SU-DHL-6 (cell line): ENCODE measurements at regions not wholly inside any gene's neighbourhood (a gene's known extent, or its start where the extent isn't known, plus 50 kb on each side); places are given as distances from the start of the nearest gene placed in this dataset.

Experiments
- H2AFZ ChIP-seq: fragments of 200-600 bp; sonication (generic); 2 replicates; pipeline ENCODE4 v1.6.1; 2014; ENCODE audit warnings: low read depth, mild to moderate bottlenecking, moderate library complexity, mixed read lengths, antibody characterized with exemption, low read length; ENCODE audit not compliant: severe bottlenecking
- H3F3A ChIP-seq: fragments of 200-600 bp; shearing (Covaris generic); 2 replicates; pipeline ENCODE4 v1.6.0; 2016; ENCODE audit warnings: antibody characterized with exemption, mild to moderate bottlenecking; ENCODE audit not compliant: insufficient read depth
- H3K27ac ChIP-seq: fragments of 200-600 bp; sonication (generic); 2 replicates; pipeline ENCODE4 v1.5.1; 2016; ENCODE audit warnings: low read depth, mild to moderate bottlenecking, low read length, moderate library complexity, mixed read lengths
- H3K27me3 ChIP-seq: fragments of 200-600 bp; sonication (generic), shearing (Covaris generic); 2 replicates; pipeline ENCODE4 v1.6.0; 2014; ENCODE audit warnings: mild to moderate bottlenecking, low read length
- H3K36me3 ChIP-seq: fragments of 200-600 bp; sonication (generic); 2 replicates; pipeline ENCODE4 v1.6.1; 2014; ENCODE audit warnings: mild to moderate bottlenecking, low read length, mixed read lengths
- H3K4me2 ChIP-seq: fragments of 300-600, 200-600 bp; shearing (Covaris generic), sonication (generic); 2 replicates; pipeline ENCODE4 v1.6.0; 2014; ENCODE audit warnings: low read length, low read depth, mild to moderate bottlenecking; ENCODE audit not compliant: poor library complexity, severe bottlenecking
- H3K4me3 ChIP-seq: fragments of 200-600 bp; sonication (generic); 2 replicates; pipeline ENCODE4 v1.5.1; 2014; ENCODE audit warnings: antibody characterized with exemption, low read length, mild to moderate bottlenecking, mixed read lengths; ENCODE audit not compliant: insufficient read depth, poor library complexity, severe bottlenecking
- H3K79me2 ChIP-seq: fragments of 200-600 bp; sonication (generic); 2 replicates; pipeline ENCODE4 v1.6.1; 2014; ENCODE audit warnings: mild to moderate bottlenecking, low read length, moderate library complexity; ENCODE audit not compliant: insufficient read depth
- H3K9ac ChIP-seq: fragments of 200-600 bp; sonication (generic); 2 replicates; pipeline ENCODE4 v1.7.0; 2014; ENCODE audit warnings: mild to moderate bottlenecking, low read length
- H3K9me2 ChIP-seq: fragments of 200-600 bp; sonication (generic); replicated peaks from 2 replicates; pipeline ENCODE4 v1.6.1; 2014; ENCODE audit warnings: low read length; ENCODE audit not compliant: insufficient read depth
- H3K9me3 ChIP-seq: fragments of 200-600 bp; sonication (generic); 2 replicates; pipeline ENCODE4 v1.6.1; 2014; ENCODE audit warnings: low read length, mixed read lengths; ENCODE audit not compliant: insufficient read depth
- H4K20me1 ChIP-seq: fragments of 200-600 bp; sonication (generic); 2 replicates; pipeline ENCODE4 v1.6.1; 2014; ENCODE audit warnings: low read depth, mild to moderate bottlenecking, antibody characterized with exemption, low read length, moderate library complexity, mixed read lengths
- EZH2phosphoT487 ChIP-seq: fragments of 200-600 bp; sonication (generic), shearing (Covaris generic); conservative IDR thresholded peaks from 2 replicates; pipeline ENCODE4 v1.6.1; 2018; ENCODE audit warnings: mild to moderate bottlenecking, antibody characterized with exemption, low read length, moderate library complexity, mixed read lengths
- TF ChIP-seq, protein P1 (sequence below): fragments of 200-600 bp; sonication (generic); IDR thresholded peaks from one replicate; pipeline ENCODE4 v1.5.1; 2017; ENCODE audit warnings: antibody characterized with exemption, mild to moderate bottlenecking, low read length, moderate library complexity; ENCODE audit not compliant: insufficient read depth, poor library complexity, severe bottlenecking

DNA sequence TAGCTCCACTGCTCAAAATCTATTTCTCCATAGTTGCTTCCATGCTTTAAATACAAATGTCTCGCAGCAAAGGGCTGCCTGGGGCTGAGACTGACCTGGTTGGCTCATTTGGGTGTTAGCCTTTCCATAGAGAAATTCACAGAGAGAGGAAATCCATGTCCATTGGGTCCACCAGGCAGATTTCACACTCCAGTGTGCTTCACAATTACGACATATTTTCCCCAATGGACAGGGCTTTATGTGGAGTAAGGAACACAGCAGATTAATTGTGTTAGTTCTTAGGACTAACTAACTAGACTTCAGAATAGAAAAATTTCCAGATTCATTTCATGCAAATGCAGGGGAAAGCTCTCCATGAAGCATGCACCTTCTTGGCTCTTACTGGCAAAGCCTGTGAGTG, 180.7 kb downstream of the FBXO15 start:
- Histone ChIP-seq H4K20me1 (no peaks in the 10 kb centered on the region), H3K9ac (no peak overlapping the region), H3K9me3 (no peaks in the 10 kb centered on the region), H3K4me2 (no peak overlapping the region), H3K4me3 (no peak overlapping the region), H3K36me3 (no peaks in the 10 kb centered on the region), H3K27ac (no peak overlapping the region), H3F3A (no peaks in the 10 kb centered on the region), H2AFZ (no peak overlapping the region), H3K9me2 (no peaks in the 10 kb centered on the region), H3K79me2 (no peaks in the 10 kb centered on the region), H3K27me3 (no peaks in the 10 kb centered on the region)
- no peak for TF ChIP-seq EZH2phosphoT487
- TF ChIP-seq, protein P1, sequence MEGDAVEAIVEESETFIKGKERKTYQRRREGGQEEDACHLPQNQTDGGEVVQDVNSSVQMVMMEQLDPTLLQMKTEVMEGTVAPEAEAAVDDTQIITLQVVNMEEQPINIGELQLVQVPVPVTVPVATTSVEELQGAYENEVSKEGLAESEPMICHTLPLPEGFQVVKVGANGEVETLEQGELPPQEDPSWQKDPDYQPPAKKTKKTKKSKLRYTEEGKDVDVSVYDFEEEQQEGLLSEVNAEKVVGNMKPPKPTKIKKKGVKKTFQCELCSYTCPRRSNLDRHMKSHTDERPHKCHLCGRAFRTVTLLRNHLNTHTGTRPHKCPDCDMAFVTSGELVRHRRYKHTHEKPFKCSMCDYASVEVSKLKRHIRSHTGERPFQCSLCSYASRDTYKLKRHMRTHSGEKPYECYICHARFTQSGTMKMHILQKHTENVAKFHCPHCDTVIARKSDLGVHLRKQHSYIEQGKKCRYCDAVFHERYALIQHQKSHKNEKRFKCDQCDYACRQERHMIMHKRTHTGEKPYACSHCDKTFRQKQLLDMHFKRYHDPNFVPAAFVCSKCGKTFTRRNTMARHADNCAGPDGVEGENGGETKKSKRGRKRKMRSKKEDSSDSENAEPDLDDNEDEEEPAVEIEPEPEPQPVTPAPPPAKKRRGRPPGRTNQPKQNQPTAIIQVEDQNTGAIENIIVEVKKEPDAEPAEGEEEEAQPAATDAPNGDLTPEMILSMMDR: no peak

DNA sequence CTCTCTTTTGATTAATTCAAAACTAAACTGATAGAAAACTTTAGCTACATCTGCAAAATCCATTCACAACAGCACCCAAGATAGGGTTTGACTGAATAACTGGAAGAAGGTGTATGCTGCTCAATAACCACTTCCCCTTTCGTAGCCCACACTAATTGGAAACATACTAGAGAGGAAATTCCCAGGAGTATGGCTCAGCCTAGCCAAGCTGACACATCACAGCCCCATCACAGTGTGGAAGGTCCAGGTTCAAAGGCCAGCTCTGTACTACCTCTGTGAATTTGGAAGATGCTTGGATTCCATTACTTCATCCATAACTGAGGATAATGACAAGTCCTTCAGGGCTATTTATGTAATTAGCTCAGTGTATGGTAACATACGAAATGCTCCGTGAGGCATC, 185.4 kb downstream of the FBXO15 start:
- no peak for TF ChIP-seq EZH2phosphoT487
- TF ChIP-seq, protein P1: no peak
- no peak overlapping the region for H3K4me2 ChIP-seq

DNA sequence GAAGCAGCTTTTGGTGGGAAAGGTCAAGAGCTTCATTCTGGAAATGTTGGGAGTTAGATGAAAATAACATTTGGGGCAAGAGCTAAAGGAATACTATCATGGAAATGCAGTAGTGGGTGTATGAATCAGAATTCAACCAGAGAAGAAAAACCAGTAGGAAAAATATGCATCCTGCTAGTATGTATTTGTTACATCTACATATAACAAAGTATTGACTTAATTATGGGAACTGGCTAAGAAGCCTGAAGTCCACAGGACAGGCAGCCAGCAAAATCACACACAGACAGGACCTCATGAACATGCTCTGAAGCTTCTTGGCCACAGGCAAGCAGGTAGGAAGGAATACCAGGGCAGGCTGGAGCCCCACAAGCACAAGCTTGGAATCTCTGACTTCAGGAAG, 185.8 kb downstream of the FBXO15 start:
- H3K36me3 ChIP-seq: no peaks in the 10 kb centered on the region
- H3K79me2 ChIP-seq: no peaks in the 10 kb centered on the region
- H3K9me3 ChIP-seq: no peaks in the 10 kb centered on the region
- H3K4me2 ChIP-seq: no peak overlapping the region
- H3K9ac ChIP-seq: no peak overlapping the region
- H3K9me2 ChIP-seq: no peaks in the 10 kb centered on the region
- no peak overlapping the region for H3K4me3 ChIP-seq
- H3F3A ChIP-seq: no peaks in the 10 kb centered on the region
- no peak overlapping the region for H3K27ac ChIP-seq
- TF ChIP-seq, protein P1: no peak
- TF ChIP-seq EZH2phosphoT487: no peak
- H4K20me1 ChIP-seq: no peaks in the 10 kb centered on the region
- H3K27me3 ChIP-seq: no peaks in the 10 kb centered on the region
- no peak overlapping the region for H2AFZ ChIP-seq

More for the DNA sequence above, 185.4 kb downstream of the FBXO15 start:
- no peak overlapping the region for H2AFZ ChIP-seq
- no peaks in the 10 kb centered on the region for H3K36me3 ChIP-seq
- no peaks in the 10 kb centered on the region for H3K27me3 ChIP-seq
- H3F3A ChIP-seq: no peaks in the 10 kb centered on the region
- H3K27ac ChIP-seq: no peak overlapping the region
- no peak overlapping the region for H3K9ac ChIP-seq
- no peaks in the 10 kb centered on the region for H4K20me1 ChIP-seq
- H3K79me2 ChIP-seq: no peaks in the 10 kb centered on the region
- H3K4me3 ChIP-seq: no peak overlapping the region
- no peaks in the 10 kb centered on the region for H3K9me3 ChIP-seq
- no peaks in the 10 kb centered on the region for H3K9me2 ChIP-seq
